ENCODE measurements at regions not wholly inside any gene's neighbourhood (a gene's known extent, or its start where the extent isn't known, plus 50 kb on each side); places are given as distances from the start of the nearest gene placed in this dataset.
"Not testable (repeated sequence)": the region's sequence is repeated elsewhere in the genome, so short reads cannot be mapped to it uniquely, and the experiment has no call there.

DNA sequence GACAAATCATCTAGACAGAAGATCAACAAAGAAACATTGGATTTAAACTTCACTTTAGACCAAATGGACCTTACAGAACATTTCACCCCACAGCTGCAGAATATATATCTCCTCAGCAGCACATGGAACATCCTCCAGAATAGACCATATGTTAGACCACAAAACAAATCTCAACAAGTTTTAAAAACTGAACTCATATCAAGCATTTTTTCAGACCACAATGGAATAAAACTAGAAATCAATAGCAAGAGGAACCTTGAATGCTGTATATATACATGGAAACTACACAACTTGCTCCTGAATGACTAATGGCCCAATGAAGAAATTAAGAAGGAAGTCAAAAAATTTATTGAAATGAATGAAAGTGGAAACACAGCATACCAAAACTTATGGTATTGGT, 157.7 kb downstream of the MTERF1 start:
- H3K9me3 ChIP-seq = no peaks in the 10 kb centered on the region
- DNase-seq = no peak
- no peaks in the 10 kb centered on the region for H3K4me1 ChIP-seq
- H3K36me3 ChIP-seq = no peaks in the 10 kb centered on the region
- H3K27ac ChIP-seq = no peak overlapping the region
- H3K4me3 ChIP-seq = no peak overlapping the region
- TF ChIP-seq POLR2AphosphoS5 (IDR thresholded peaks at IDR 0.05) = no peak
- no peak for TF ChIP-seq POLR2A (IDR thresholded peaks at IDR 0.05)
- TF ChIP-seq EP300 (IDR thresholded peaks at IDR 0.05) = no peak
- TF ChIP-seq, protein P1, sequence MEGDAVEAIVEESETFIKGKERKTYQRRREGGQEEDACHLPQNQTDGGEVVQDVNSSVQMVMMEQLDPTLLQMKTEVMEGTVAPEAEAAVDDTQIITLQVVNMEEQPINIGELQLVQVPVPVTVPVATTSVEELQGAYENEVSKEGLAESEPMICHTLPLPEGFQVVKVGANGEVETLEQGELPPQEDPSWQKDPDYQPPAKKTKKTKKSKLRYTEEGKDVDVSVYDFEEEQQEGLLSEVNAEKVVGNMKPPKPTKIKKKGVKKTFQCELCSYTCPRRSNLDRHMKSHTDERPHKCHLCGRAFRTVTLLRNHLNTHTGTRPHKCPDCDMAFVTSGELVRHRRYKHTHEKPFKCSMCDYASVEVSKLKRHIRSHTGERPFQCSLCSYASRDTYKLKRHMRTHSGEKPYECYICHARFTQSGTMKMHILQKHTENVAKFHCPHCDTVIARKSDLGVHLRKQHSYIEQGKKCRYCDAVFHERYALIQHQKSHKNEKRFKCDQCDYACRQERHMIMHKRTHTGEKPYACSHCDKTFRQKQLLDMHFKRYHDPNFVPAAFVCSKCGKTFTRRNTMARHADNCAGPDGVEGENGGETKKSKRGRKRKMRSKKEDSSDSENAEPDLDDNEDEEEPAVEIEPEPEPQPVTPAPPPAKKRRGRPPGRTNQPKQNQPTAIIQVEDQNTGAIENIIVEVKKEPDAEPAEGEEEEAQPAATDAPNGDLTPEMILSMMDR (IDR thresholded peaks at IDR 0.05) = no peak
- no peak for ATAC-seq (ENCODE audit: low FRiP score in 2 of 2)
- H3K27me3 ChIP-seq = no peaks in the 10 kb centered on the region

DNA sequence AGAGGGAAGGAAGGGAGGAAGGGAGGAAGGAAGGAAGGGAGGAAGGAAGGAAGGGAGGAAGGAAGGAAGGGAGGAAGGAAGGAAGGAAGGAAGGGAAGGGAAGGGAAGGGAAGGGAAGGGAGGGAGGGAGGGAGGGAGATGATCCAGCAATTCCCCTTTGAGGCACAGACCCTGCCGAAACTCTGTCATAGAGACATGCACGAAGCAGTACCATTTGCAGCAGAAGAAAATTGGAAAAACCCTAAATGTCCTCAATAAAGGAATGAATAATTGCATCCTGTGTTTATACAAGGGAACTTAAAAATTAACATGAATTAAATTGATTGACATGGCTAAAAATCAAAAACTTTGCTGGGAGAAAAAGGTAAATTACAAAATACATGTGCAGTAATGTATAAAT, 151.5 kb downstream of the MTERF1 start:
- 90 to 99% methylated on average over 2 of the region's 2 CpGs for WGBS, 2 donors
- not testable (repeated sequence) for H3K27ac ChIP-seq; DNase-seq; H3K4me3 ChIP-seq; H3K36me3 ChIP-seq; H3K9me3 ChIP-seq; H3K27me3 ChIP-seq; H3K4me1 ChIP-seq; ATAC-seq (ENCODE audit: low FRiP score in 2 of 2)

DNA sequence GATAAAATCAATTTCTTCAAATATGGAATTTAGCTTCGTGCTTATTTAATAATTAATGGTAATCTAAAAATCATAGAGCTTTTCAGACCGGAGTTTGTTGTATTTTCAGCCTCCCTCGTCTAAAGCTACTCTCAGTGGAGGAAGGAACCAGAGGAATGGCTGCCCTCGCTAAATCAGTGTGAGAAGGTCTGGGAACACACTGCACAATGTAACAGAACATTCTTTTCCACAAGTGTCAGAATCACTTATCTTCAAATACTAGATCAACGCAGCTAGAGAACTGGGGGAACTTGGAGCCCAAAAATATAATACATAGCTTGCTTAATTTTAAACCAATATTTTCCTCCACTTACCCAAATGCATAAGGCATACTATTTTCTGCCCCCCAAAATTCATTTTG, 148.5 kb downstream of the MTERF1 start:
- no peak overlapping the region for H3K27ac ChIP-seq
- H3K4me3 ChIP-seq = no peak overlapping the region
- ATAC-seq (ENCODE audit: low FRiP score in 2 of 2) = no peak
- H3K27me3 ChIP-seq = no peaks in the 10 kb centered on the region
- peaks cover 0 to 14% (median 6%) of the 10 kb centered on the region in 4 donors for H3K9me3 ChIP-seq
- no peak for DNase-seq
- TF ChIP-seq, protein P1 (IDR thresholded peaks at IDR 0.05) = no peak
- no peak for TF ChIP-seq POLR2AphosphoS5 (IDR thresholded peaks at IDR 0.05)
- TF ChIP-seq POLR2A (IDR thresholded peaks at IDR 0.05) = no peak
- no peak for TF ChIP-seq EP300 (IDR thresholded peaks at IDR 0.05)
- 60 to 72% methylated on average over 5 of the region's 5 CpGs for WGBS, 2 donors
- H3K36me3 ChIP-seq = no peaks in the 10 kb centered on the region
- H3K4me1 ChIP-seq = no peaks in the 10 kb centered on the region

DNA sequence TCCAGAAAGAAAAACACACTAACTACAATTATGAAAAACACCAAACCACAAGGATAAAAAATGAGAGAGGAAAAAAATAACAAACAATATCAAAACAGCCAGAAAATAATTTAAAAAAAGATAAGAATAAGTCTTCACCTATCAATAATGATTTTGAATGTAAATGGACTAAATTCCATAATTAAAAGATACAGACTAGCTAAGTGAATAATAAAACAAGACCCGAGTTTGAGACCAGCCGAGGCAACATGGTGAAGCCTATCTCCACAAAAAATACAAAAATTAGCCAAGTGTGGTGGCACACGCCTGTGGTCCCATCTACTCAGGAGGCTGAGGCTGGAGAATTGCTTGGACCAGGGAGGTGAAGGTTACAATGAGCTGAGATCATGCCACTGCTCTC, 131.1 kb downstream of the MTERF1 start:
- Histone ChIP-seq H3K27ac (no peak overlapping the region), H3K9me3 (no peaks in the 10 kb centered on the region), H3K4me3 (no peak overlapping the region), H3K36me3 (no peaks in the 10 kb centered on the region), H3K4me1 (no peaks in the 10 kb centered on the region), H3K27me3 (no peaks in the 10 kb centered on the region)
- ATAC-seq (ENCODE audit: low FRiP score in 2 of 2) = no peak
- DNase-seq = no peak
- 95% methylated on average over 3 of the region's 3 CpGs for WGBS, 2 donors
- TF ChIP-seq, protein P1 (IDR thresholded peaks at IDR 0.05) = no peak
- TF ChIP-seq POLR2AphosphoS5 (IDR thresholded peaks at IDR 0.05) = no peak
- TF ChIP-seq POLR2A (IDR thresholded peaks at IDR 0.05) = no peak
- no peak for TF ChIP-seq EP300 (IDR thresholded peaks at IDR 0.05)

DNA sequence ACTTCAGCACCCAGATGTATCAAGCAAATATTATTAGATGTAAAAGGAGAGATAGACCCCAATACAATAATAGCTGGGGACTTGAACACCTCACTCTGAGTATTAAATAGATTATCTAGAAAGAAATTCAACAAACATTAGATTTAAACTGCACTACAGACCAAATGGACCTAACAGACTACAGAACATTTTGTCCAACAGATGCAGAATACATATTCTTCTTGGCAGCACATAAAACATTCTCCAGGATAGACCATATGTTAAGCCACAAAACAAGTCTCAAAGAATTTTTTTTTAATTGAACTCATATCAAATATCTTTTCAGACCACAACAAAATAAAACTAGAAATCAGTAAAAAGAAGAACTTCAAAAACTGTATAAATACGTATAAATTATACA, 130.4 kb downstream of the MTERF1 start:
- no peak for ATAC-seq (ENCODE audit: low FRiP score in 2 of 2)
- Histone ChIP-seq H3K27ac (no peak overlapping the region), H3K36me3 (no peaks in the 10 kb centered on the region), H3K4me1 (no peaks in the 10 kb centered on the region), H3K9me3 (no peaks in the 10 kb centered on the region), H3K27me3 (no peaks in the 10 kb centered on the region), H3K4me3 (no peak overlapping the region)
- DNase-seq = no peak
- TF ChIP-seq, protein P1 (IDR thresholded peaks at IDR 0.05) = no peak
- TF ChIP-seq POLR2AphosphoS5 (IDR thresholded peaks at IDR 0.05) = no peak
- TF ChIP-seq POLR2A (IDR thresholded peaks at IDR 0.05) = no peak
- no peak for TF ChIP-seq EP300 (IDR thresholded peaks at IDR 0.05)
- WGBS, 2 donors = 95 to 100% methylated on average over 1 of the region's 1 CpG
